ENCODE measurements at regions not wholly inside any gene's neighbourhood (a gene's known extent, or its start where the extent isn't known, plus 50 kb on each side); places are given as distances from the start of the nearest gene placed in this dataset.
"Not testable (repeated sequence)": the region's sequence is repeated elsewhere in the genome, so short reads cannot be mapped to it uniquely, and the experiment has no call there.

- H3K4me3 ChIP-seq (ENCODE audit: low read depth, low read length) = no peak overlapping the region
- no peak for TF ChIP-seq CTCF (IDR thresholded peaks at IDR 0.05; ENCODE audit: borderline replicate concordance, insufficient read depth, low read depth, low read length)
These were observed 351.8 kb upstream of the FZD8 start for GRCh38 chr10:35993591-35994515.

GRCh38 chr10:35992107-35992506, 350.0 kb upstream of the FZD8 start:
- H3K4me3 ChIP-seq (ENCODE audit: low read depth, low read length) = no peak overlapping the region
- TF ChIP-seq CTCF (IDR thresholded peaks at IDR 0.05; ENCODE audit: borderline replicate concordance, insufficient read depth, low read depth, low read length) = no peak

GRCh38 chr10:35986756-35987502, 344.8 kb upstream of the FZD8 start:
- TF ChIP-seq CTCF (IDR thresholded peaks at IDR 0.05; ENCODE audit: borderline replicate concordance, insufficient read depth, low read depth, low read length) = no peak
- no peak overlapping the region for H3K4me3 ChIP-seq (ENCODE audit: low read depth, low read length)

- H3K4me3 ChIP-seq (ENCODE audit: low read depth, low read length) = no peak overlapping the region
- no peak for TF ChIP-seq CTCF (IDR thresholded peaks at IDR 0.05; ENCODE audit: borderline replicate concordance, insufficient read depth, low read depth, low read length)
These were observed 337.0 kb upstream of the FZD8 start for GRCh38 chr10:35979116-35979515.

- H3K4me3 ChIP-seq (ENCODE audit: low read depth, low read length) = not testable (repeated sequence)
These were observed 332.0 kb upstream of the FZD8 start for GRCh38 chr10:35973912-35974591.

GRCh38 chr10:35972275-35972674, 330.2 kb upstream of the FZD8 start:
- no peak for TF ChIP-seq CTCF (IDR thresholded peaks at IDR 0.05; ENCODE audit: borderline replicate concordance, insufficient read depth, low read depth, low read length)
- no peak overlapping the region for H3K4me3 ChIP-seq (ENCODE audit: low read depth, low read length)

GRCh38 chr10:35971397-35971796, 329.3 kb upstream of the FZD8 start:
- TF ChIP-seq CTCF (IDR thresholded peaks at IDR 0.05; ENCODE audit: borderline replicate concordance, insufficient read depth, low read depth, low read length) = no peak

More at GRCh38 chr10:35971397-35971796, 329.3 kb upstream of the FZD8 start:
- no peak overlapping the region for H3K4me3 ChIP-seq (ENCODE audit: low read depth, low read length)

Measured in GM12875 (cell line).